ENCODE measurements at regions not wholly inside any gene's neighbourhood (a gene's known extent, or its start where the extent isn't known, plus 50 kb on each side); places are given as distances from the start of the nearest gene placed in this dataset.

DNA sequence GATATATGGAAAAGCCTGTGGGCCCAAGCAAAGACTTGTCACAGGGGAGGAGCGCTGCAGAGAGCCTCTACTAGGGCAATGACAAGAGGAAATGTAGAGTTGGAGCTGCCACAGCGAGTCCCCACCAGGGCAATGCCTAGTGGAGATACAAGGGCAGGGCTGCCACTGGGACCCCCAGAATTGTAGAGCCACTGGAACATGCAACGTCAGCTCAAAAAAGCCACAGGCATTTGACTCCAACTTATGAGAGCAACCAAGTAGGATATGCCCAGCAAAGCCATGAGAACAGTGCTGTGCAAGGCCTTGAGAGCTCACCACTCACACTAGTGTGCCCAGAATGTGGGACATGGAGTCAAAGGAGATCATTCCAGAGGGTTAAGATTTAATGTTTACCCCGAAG, 63.7 kb upstream of the CAMK1G start:
- 0 out of 2 replicates have a peak, but pooled peaks cover 5% of the 10 kb centered on the region for H3K9me2 ChIP-seq (ENCODE audit: insufficient read depth)
- Mint-ChIP-seq H3K27ac (no peak overlapping the region), H3K4me1 (no peaks in the 10 kb centered on the region), H3K27me3 (ENCODE audit: insufficient read depth, low read depth, poor library complexity) (no peaks in the 10 kb centered on the region), H3K9me3 (no peaks in the 10 kb centered on the region), H3K36me3 (ENCODE audit: low read depth) (no peaks in the 10 kb centered on the region), H3K4me3 (no peak overlapping the region)
- no peaks in the 10 kb centered on the region for H3K79me2 ChIP-seq (replicated peaks; ENCODE audit: insufficient read depth)
- no peak overlapping the region for H3K4me2 ChIP-seq
- H3K4me3 ChIP-seq: no peak overlapping the region
- no peaks in the 10 kb centered on the region for H3K36me3 ChIP-seq (ENCODE audit: insufficient read depth)
- H3K4me1 ChIP-seq (ENCODE audit: insufficient read depth): no peaks in the 10 kb centered on the region; the same call in 1 of the 2 replicates
- no peaks in the 10 kb centered on the region for H4K20me1 ChIP-seq (replicated peaks; ENCODE audit: insufficient read depth)
- ATAC-seq (no peak), DNase-seq (ENCODE audit: low spot score) (no peak)
- no peak overlapping the region for H2AFZ ChIP-seq
- no peak overlapping the region for H3K27ac ChIP-seq (ENCODE audit: low read depth)
- H3K27me3 ChIP-seq (ENCODE audit: insufficient read depth): no peaks in the 10 kb centered on the region
- no peak for TF ChIP-seq CREB1 (CRISPR knock-in tag; IDR thresholded peaks at IDR 0.05; ENCODE audit: low read depth)
- no peak for TF ChIP-seq NANOG (IDR thresholded peaks at IDR 0.05; ENCODE audit: borderline replicate concordance)
- TF ChIP-seq, protein P1, sequence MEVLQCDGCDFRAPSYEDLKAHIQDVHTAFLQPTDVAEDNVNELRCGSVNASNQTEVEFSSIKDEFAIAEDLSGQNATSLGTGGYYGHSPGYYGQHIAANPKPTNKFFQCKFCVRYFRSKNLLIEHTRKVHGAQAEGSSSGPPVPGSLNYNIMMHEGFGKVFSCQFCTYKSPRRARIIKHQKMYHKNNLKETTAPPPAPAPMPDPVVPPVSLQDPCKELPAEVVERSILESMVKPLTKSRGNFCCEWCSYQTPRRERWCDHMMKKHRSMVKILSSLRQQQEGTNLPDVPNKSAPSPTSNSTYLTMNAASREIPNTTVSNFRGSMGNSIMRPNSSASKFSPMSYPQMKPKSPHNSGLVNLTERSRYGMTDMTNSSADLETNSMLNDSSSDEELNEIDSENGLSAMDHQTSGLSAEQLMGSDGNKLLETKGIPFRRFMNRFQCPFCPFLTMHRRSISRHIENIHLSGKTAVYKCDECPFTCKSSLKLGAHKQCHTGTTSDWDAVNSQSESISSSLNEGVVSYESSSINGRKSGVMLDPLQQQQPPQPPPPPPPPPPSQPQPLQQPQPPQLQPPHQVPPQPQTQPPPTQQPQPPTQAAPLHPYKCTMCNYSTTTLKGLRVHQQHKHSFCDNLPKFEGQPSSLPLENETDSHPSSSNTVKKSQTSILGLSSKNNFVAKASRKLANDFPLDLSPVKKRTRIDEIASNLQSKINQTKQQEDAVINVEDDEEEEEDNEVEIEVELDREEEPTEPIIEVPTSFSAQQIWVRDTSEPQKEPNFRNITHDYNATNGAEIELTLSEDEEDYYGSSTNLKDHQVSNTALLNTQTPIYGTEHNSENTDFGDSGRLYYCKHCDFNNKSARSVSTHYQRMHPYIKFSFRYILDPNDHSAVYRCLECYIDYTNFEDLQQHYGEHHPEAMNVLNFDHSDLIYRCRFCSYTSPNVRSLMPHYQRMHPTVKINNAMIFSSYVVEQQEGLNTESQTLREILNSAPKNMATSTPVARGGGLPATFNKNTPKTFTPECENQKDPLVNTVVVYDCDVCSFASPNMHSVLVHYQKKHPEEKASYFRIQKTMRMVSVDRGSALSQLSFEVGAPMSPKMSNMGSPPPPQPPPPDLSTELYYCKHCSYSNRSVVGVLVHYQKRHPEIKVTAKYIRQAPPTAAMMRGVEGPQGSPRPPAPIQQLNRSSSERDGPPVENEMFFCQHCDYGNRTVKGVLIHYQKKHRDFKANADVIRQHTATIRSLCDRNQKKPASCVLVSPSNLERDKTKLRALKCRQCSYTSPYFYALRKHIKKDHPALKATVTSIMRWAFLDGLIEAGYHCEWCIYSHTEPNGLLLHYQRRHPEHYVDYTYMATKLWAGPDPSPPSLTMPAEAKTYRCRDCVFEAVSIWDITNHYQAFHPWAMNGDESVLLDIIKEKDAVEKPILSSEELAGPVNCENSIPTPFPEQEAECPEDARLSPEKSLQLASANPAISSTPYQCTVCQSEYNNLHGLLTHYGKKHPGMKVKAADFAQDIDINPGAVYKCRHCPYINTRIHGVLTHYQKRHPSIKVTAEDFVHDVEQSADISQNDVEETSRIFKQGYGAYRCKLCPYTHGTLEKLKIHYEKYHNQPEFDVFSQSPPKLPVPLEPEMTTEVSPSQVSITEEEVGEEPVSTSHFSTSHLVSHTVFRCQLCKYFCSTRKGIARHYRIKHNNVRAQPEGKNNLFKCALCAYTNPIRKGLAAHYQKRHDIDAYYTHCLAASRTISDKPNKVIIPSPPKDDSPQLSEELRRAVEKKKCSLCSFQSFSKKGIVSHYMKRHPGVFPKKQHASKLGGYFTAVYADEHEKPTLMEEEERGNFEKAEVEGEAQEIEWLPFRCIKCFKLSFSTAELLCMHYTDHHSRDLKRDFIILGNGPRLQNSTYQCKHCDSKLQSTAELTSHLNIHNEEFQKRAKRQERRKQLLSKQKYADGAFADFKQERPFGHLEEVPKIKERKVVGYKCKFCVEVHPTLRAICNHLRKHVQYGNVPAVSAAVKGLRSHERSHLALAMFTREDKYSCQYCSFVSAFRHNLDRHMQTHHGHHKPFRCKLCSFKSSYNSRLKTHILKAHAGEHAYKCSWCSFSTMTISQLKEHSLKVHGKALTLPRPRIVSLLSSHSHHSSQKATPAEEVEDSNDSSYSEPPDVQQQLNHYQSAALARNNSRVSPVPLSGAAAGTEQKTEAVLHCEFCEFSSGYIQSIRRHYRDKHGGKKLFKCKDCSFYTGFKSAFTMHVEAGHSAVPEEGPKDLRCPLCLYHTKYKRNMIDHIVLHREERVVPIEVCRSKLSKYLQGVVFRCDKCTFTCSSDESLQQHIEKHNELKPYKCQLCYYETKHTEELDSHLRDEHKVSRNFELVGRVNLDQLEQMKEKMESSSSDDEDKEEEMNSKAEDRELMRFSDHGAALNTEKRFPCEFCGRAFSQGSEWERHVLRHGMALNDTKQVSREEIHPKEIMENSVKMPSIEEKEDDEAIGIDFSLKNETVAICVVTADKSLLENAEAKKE (CRISPR knock-in tag; IDR thresholded peaks at IDR 0.05): no peak
- TF ChIP-seq ZNF114 (CRISPR knock-in tag; IDR thresholded peaks at IDR 0.05): no peak
- no peak for TF ChIP-seq ZNF331 (CRISPR knock-in tag; IDR thresholded peaks at IDR 0.05; ENCODE audit: low read depth)
- TF ChIP-seq POLR2AphosphoS5 (IDR thresholded peaks at IDR 0.05; ENCODE audit: low read depth): no peak
- TF ChIP-seq STAT1 (IDR thresholded peaks at IDR 0.05; ENCODE audit: unreplicated experiment): no peak
- TF ChIP-seq, protein P2, sequence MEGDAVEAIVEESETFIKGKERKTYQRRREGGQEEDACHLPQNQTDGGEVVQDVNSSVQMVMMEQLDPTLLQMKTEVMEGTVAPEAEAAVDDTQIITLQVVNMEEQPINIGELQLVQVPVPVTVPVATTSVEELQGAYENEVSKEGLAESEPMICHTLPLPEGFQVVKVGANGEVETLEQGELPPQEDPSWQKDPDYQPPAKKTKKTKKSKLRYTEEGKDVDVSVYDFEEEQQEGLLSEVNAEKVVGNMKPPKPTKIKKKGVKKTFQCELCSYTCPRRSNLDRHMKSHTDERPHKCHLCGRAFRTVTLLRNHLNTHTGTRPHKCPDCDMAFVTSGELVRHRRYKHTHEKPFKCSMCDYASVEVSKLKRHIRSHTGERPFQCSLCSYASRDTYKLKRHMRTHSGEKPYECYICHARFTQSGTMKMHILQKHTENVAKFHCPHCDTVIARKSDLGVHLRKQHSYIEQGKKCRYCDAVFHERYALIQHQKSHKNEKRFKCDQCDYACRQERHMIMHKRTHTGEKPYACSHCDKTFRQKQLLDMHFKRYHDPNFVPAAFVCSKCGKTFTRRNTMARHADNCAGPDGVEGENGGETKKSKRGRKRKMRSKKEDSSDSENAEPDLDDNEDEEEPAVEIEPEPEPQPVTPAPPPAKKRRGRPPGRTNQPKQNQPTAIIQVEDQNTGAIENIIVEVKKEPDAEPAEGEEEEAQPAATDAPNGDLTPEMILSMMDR (conservative IDR thresholded peaks at IDR 0.05; ENCODE audit: low read depth in 2 of 2): no peak
- TF ChIP-seq JUNB (IDR thresholded peaks at IDR 0.05; ENCODE audit: unreplicated experiment): no peak
- TF ChIP-seq, protein P3, sequence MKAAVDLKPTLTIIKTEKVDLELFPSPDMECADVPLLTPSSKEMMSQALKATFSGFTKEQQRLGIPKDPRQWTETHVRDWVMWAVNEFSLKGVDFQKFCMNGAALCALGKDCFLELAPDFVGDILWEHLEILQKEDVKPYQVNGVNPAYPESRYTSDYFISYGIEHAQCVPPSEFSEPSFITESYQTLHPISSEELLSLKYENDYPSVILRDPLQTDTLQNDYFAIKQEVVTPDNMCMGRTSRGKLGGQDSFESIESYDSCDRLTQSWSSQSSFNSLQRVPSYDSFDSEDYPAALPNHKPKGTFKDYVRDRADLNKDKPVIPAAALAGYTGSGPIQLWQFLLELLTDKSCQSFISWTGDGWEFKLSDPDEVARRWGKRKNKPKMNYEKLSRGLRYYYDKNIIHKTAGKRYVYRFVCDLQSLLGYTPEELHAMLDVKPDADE (IDR thresholded peaks at IDR 0.05): no peak
- TF ChIP-seq, protein P4, sequence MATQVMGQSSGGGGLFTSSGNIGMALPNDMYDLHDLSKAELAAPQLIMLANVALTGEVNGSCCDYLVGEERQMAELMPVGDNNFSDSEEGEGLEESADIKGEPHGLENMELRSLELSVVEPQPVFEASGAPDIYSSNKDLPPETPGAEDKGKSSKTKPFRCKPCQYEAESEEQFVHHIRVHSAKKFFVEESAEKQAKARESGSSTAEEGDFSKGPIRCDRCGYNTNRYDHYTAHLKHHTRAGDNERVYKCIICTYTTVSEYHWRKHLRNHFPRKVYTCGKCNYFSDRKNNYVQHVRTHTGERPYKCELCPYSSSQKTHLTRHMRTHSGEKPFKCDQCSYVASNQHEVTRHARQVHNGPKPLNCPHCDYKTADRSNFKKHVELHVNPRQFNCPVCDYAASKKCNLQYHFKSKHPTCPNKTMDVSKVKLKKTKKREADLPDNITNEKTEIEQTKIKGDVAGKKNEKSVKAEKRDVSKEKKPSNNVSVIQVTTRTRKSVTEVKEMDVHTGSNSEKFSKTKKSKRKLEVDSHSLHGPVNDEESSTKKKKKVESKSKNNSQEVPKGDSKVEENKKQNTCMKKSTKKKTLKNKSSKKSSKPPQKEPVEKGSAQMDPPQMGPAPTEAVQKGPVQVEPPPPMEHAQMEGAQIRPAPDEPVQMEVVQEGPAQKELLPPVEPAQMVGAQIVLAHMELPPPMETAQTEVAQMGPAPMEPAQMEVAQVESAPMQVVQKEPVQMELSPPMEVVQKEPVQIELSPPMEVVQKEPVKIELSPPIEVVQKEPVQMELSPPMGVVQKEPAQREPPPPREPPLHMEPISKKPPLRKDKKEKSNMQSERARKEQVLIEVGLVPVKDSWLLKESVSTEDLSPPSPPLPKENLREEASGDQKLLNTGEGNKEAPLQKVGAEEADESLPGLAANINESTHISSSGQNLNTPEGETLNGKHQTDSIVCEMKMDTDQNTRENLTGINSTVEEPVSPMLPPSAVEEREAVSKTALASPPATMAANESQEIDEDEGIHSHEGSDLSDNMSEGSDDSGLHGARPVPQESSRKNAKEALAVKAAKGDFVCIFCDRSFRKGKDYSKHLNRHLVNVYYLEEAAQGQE (IDR thresholded peaks at IDR 0.05; ENCODE audit: unreplicated experiment): no peak
- no peak for TF ChIP-seq EZH2 (IDR thresholded peaks at IDR 0.05; ENCODE audit: low read depth, unreplicated experiment)
- no peaks in the 10 kb centered on the region for H3F3A ChIP-seq (replicated peaks; ENCODE audit: low read depth)

Data from GM23338 (cell line).